ENCODE measurements at regions not wholly inside any gene's neighbourhood (a gene's known extent, or its start where the extent isn't known, plus 50 kb on each side); places are given as distances from the start of the nearest gene placed in this dataset.

GRCh38 chr22:47592791-47593190 is 830.3 kb downstream of the TBC1D22A start (continued):
- TF ChIP-seq ARID4A (CRISPR knock-in tag; IDR thresholded peaks at IDR 0.05; ENCODE audit: borderline replicate concordance): no peak
- no peak for TF ChIP-seq ZNF7 (CRISPR knock-in tag; IDR thresholded peaks at IDR 0.05)

- Histone ChIP-seq H3K36me3 (replicated peaks in 1 of 2; ENCODE audit: control insufficient read depth in 1 of 2, insufficient read depth in 2 of 2, low read length in 2 of 2) (no peaks in the 10 kb centered on the region), H3K27me3 (ENCODE audit: control insufficient read depth in 1 of 2, insufficient read depth in 2 of 2, low read length in 2 of 2) (peaks cover 1 to 9% of the 10 kb centered on the region in 2 experiments; a peak in 2 of 5 replicates), H3K27ac (ENCODE audit: extremely low read length, insufficient read depth, low read length) (no peak overlapping the region), H3K4me1 (ENCODE audit: insufficient read depth, low read length) (no peaks in the 10 kb centered on the region), H3K9me3 (ENCODE audit: low read length) (no peaks in the 10 kb centered on the region), H3K9ac (ENCODE audit: insufficient read depth, low read depth, low read length) (no peak overlapping the region), H2AFZ (ENCODE audit: low read length) (no peak overlapping the region), H4K20me1 (ENCODE audit: insufficient read depth, low read length) (no peaks in the 10 kb centered on the region), H3K4me2 (ENCODE audit: low read depth, low read length) (no peak overlapping the region), H3K79me2 (ENCODE audit: insufficient read depth, low read length) (no peaks in the 10 kb centered on the region), H3K4me3 (replicated peaks in 1 of 3; ENCODE audit: insufficient read depth in 1 of 3, low read depth in 2 of 3, low read length in 3 of 3) (no peak overlapping the region)
- 24% methylated on average over 16 of the region's 16 CpGs for WGBS (ENCODE audit: low lambda C conversion rate)
- FAIRE-seq (no peak), ATAC-seq (no peak), DNase-seq (ENCODE audit: low spot score) (no peak)
- CTCF ChIA-PET (ENCODE audit: low intra/inter-chr PET ratio, low total read pairs): no interaction called here
- BruUV-seq (replicated peaks): no TSS peak
- in situ Hi-C loops (cut with HindIII; ENCODE audit: extremely low pct_ligation_motif_present, low pct_unique_long_range_greater_than_20kb): loop anchor here (5.0 kb wide), 1 partner anchor 1974 kb away; no protein-coding TSS in a partner anchor
- POLR2A ChIA-PET: no interaction called here
- intact Hi-C loops (cut with micrococcal nuclease; ENCODE audit: unreplicated experiment): no loop called here
- TF ChIP-seq ZBTB7A (CRISPR knock-in tag; IDR thresholded peaks at IDR 0.05): no peak
- TF ChIP-seq FUBP1 (CRISPR knock-in tag; IDR thresholded peaks at IDR 0.05; ENCODE audit: borderline replicate concordance): no peak
- TF ChIP-seq NKX3-1 (CRISPR knock-in tag; IDR thresholded peaks at IDR 0.05): no peak
- TF ChIP-seq SPEN (CRISPR knock-in tag; IDR thresholded peaks at IDR 0.05; ENCODE audit: low read depth): no peak
- no peak for TF ChIP-seq ZNF777 (CRISPR knock-in tag; IDR thresholded peaks at IDR 0.05)
- TF ChIP-seq ZNF343 (CRISPR knock-in tag; IDR thresholded peaks at IDR 0.05): no peak
- no peak for TF ChIP-seq PHF5A (CRISPR knock-in tag; IDR thresholded peaks at IDR 0.05; ENCODE audit: low read depth, unreplicated experiment)
- no peak for TF ChIP-seq TBX3 (IDR thresholded peaks at IDR 0.05; ENCODE audit: borderline replicate concordance)
- TF ChIP-seq NONO (IDR thresholded peaks at IDR 0.05): no peak
- no peak for TF ChIP-seq NONO (CRISPR knock-in tag; conservative IDR thresholded peaks at IDR 0.05)
- TF ChIP-seq RAD21 (CRISPR knock-in tag; IDR thresholded peaks at IDR 0.05): no peak
- TF ChIP-seq ZNF740 (CRISPR knock-in tag; IDR thresholded peaks at IDR 0.05): no peak
Measured at GRCh38 chr22:47591709-47592108, 829.3 kb downstream of the TBC1D22A start.

Measured in HepG2 (cell line).